SK-N-MC (cell line): ENCODE measurements at regions not wholly inside any gene's neighbourhood (a gene's known extent, or its start where the extent isn't known, plus 50 kb on each side); places are given as distances from the start of the nearest gene placed in this dataset.

Experiments used
- DNase-seq: peaks from one replicate; pipeline ENCODE4 v3.0.0-alpha.2; 2011; ENCODE audit warnings: low read depth, low spot score
- H3K27ac ChIP-seq: fragments of 200-600 bp; sonication (generic); 2 replicates; pipeline ENCODE4 v1.5.1; 2016; ENCODE audit warnings: mixed run types
- H3K36me3 ChIP-seq: fragments of 200-600 bp; sonication (generic); 2 replicates; pipeline ENCODE4 v1.6.1; 2017; ENCODE audit warnings: antibody characterized with exemption, low read length, mixed read lengths; ENCODE audit not compliant: insufficient read depth
- H3K4me3 ChIP-seq: fragments of 200-600 bp; sonication (generic); 2 replicates; pipeline ENCODE4 v1.5.1; 2016
- H3K9ac ChIP-seq: fragments of 200-600 bp; sonication (generic); 2 replicates; pipeline ENCODE4 v1.8.0; 2017; ENCODE audit warnings: mixed run types, mixed read lengths; ENCODE audit not compliant: insufficient read length
- H3K9me3 ChIP-seq: fragments of 200-600 bp; sonication (generic); 2 replicates; pipeline ENCODE4 v1.6.1; 2017; ENCODE audit warnings: low read depth, mild to moderate bottlenecking, antibody characterized with exemption, low read length, moderate library complexity, mixed read lengths
- EZH2 ChIP-seq: fragments of 200-600 bp; sonication (generic); IDR thresholded peaks from one replicate; pipeline ENCODE4 v1.6.1; 2017; ENCODE audit warnings: antibody characterized with exemption
- FOXP2 ChIP-seq: optimal IDR thresholded peaks from 2 replicates; pipeline ENCODE3; 2011; ENCODE audit warnings: mild to moderate bottlenecking, moderate library complexity; ENCODE audit not compliant: insufficient read depth; ENCODE audit errors: extremely low read length, control extremely low read depth
- POLR2AphosphoS5 ChIP-seq: IDR thresholded peaks from 2 replicates; pipeline ENCODE4 v1.6.1; 2012; ENCODE audit warnings: mild to moderate bottlenecking, low read depth, low read length, borderline replicate concordance

GRCh38 chr2:122266636-122267035 lies 511.2 kb downstream of the TSN start:
- DNase-seq = no peak
- Histone ChIP-seq H3K9ac (no peak overlapping the region), H3K36me3 (no peaks in the 10 kb centered on the region), H3K4me3 (no peak overlapping the region), H3K9me3 (no peaks in the 10 kb centered on the region), H3K27ac (no peak overlapping the region)
- TF ChIP-seq EZH2 (no peak), POLR2AphosphoS5 (no peak), FOXP2 (no peak)

GRCh38 chr2:122267947-122268346 lies 512.5 kb downstream of the TSN start:
- Histone ChIP-seq H3K27ac (0 out of 2 replicates have a peak overlapping the region, but pooled peaks have one; percentile 36), H3K4me3 (no peak overlapping the region), H3K9ac (no peak overlapping the region), H3K9me3 (no peaks in the 10 kb centered on the region), H3K36me3 (no peaks in the 10 kb centered on the region)
- TF ChIP-seq EZH2 (no peak), FOXP2 (no peak), POLR2AphosphoS5 (no peak)
- no peak for DNase-seq

GRCh38 chr2:122273785-122274419 lies 518.5 kb downstream of the TSN start:
- H3K36me3 ChIP-seq = no peaks in the 10 kb centered on the region
- H3K27ac ChIP-seq = no peak overlapping the region
- no peaks in the 10 kb centered on the region for H3K9me3 ChIP-seq
- H3K9ac ChIP-seq = no peak overlapping the region
- H3K4me3 ChIP-seq = no peak overlapping the region
- TF ChIP-seq EZH2 = no peak
- TF ChIP-seq POLR2AphosphoS5 = no peak
- no peak for TF ChIP-seq FOXP2
- no peak for DNase-seq

- Histone ChIP-seq H3K4me3 (no peak overlapping the region), H3K27ac (no peak overlapping the region), H3K9ac (no peak overlapping the region), H3K36me3 (no peaks in the 10 kb centered on the region), H3K9me3 (no peaks in the 10 kb centered on the region)
- DNase-seq = no peak
- TF ChIP-seq POLR2AphosphoS5 (no peak), EZH2 (no peak), FOXP2 (no peak)
These were observed 522.5 kb downstream of the TSN start for GRCh38 chr2:122277956-122278355.

- H3K9ac ChIP-seq = no peak overlapping the region
- no peak overlapping the region for H3K27ac ChIP-seq
- no peak for DNase-seq
- H3K4me3 ChIP-seq = no peak overlapping the region
- H3K9me3 ChIP-seq = no peaks in the 10 kb centered on the region
- no peak for TF ChIP-seq EZH2
- TF ChIP-seq FOXP2 = no peak
- no peak for TF ChIP-seq POLR2AphosphoS5
- H3K36me3 ChIP-seq = no peaks in the 10 kb centered on the region
These were observed 545.3 kb downstream of the TSN start for GRCh38 chr2:122300758-122301157.

- TF ChIP-seq FOXP2 = no peak
- H3K9ac ChIP-seq = no peak overlapping the region
- no peak overlapping the region for H3K4me3 ChIP-seq
- no peak overlapping the region for H3K27ac ChIP-seq
- no peak for DNase-seq
- no peaks in the 10 kb centered on the region for H3K36me3 ChIP-seq
- no peaks in the 10 kb centered on the region for H3K9me3 ChIP-seq
These were observed 552.3 kb downstream of the TSN start for GRCh38 chr2:122307763-122308162.

- TF ChIP-seq POLR2AphosphoS5 (no peak), FOXP2 (no peak), EZH2 (no peak)
- H3K9ac ChIP-seq = no peak overlapping the region
- H3K9me3 ChIP-seq = no peaks in the 10 kb centered on the region
- H3K27ac ChIP-seq = no peak overlapping the region
- H3K36me3 ChIP-seq = no peaks in the 10 kb centered on the region
- DNase-seq = no peak
- no peak overlapping the region for H3K4me3 ChIP-seq
These were observed 559.9 kb downstream of the TSN start for GRCh38 chr2:122315306-122315705.

- DNase-seq = no peak
- Histone ChIP-seq H3K27ac (no peak overlapping the region), H3K36me3 (no peaks in the 10 kb centered on the region), H3K9ac (no peak overlapping the region), H3K4me3 (no peak overlapping the region), H3K9me3 (no peaks in the 10 kb centered on the region)
- TF ChIP-seq EZH2 (no peak), FOXP2 (no peak), POLR2AphosphoS5 (no peak)
These were observed 564.2 kb downstream of the TSN start for GRCh38 chr2:122319539-122320132.

- no peaks in the 10 kb centered on the region for H3K36me3 ChIP-seq
- no peak overlapping the region for H3K4me3 ChIP-seq
- no peaks in the 10 kb centered on the region for H3K9me3 ChIP-seq
- no peak for DNase-seq
- no peak overlapping the region for H3K27ac ChIP-seq
- TF ChIP-seq EZH2 (no peak), FOXP2 (no peak), POLR2AphosphoS5 (no peak)
- no peak overlapping the region for H3K9ac ChIP-seq
These were observed 567.4 kb downstream of the TSN start for GRCh38 chr2:122322815-122323214.
